Lung (tissue), 11 donors: ENCODE measurements at regions not wholly inside any gene's neighbourhood (a gene's known extent, or its start where the extent isn't known, plus 50 kb on each side); places are given as distances from the start of the nearest gene placed in this dataset.

Source experiments
- ATAC-seq: fragments of 200-7000 bp; cut with Tn5 transposase; one replicate; pipeline ENCODE4 v1.9.1; 2020; ENCODE audit warnings: moderate number of reproducible peaks; ENCODE audit not compliant: insufficient read depth, low FRiP score
- DNase-seq, 3 donors: peaks; one replicate each; pipeline ENCODE4 v3.0.0-alpha.2; 2013 to 2017
- H3K27ac ChIP-seq, 2 donors: one replicate each; pipeline ENCODE4 v1.5.1; 2013; ENCODE audit warnings: mild to moderate bottlenecking in 2 of 2, moderate library complexity in 2 of 2, control low read depth in 1 of 2, inconsistent platforms in 1 of 2, low read depth in 1 of 2, low read length in 1 of 2
- H3K27me3 ChIP-seq, 3 donors: one replicate each; pipeline ENCODE4 v1.5.1; 2013; ENCODE audit warnings: low read length in 2 of 3; ENCODE audit not compliant: control insufficient read depth in 3 of 3, insufficient read depth in 3 of 3
- H3K36me3 ChIP-seq, 4 donors: one replicate each; pipeline ENCODE4 v1.5.1; 2013; ENCODE audit warnings: low read length in 4 of 4, mild to moderate bottlenecking in 1 of 4, moderate library complexity in 1 of 4; ENCODE audit not compliant: control insufficient read depth in 4 of 4, insufficient read depth in 4 of 4
- H3K4me1 ChIP-seq, 5 donors: one replicate each; pipeline ENCODE4 v1.5.1; 2013; ENCODE audit warnings: low read length in 5 of 5, mild to moderate bottlenecking in 2 of 5, moderate library complexity in 1 of 5; ENCODE audit not compliant: control insufficient read depth in 5 of 5, insufficient read depth in 5 of 5
- H3K4me3 ChIP-seq: one replicate; pipeline ENCODE4 v1.5.1; 2013; ENCODE audit warnings: mild to moderate bottlenecking, control low read depth, moderate library complexity
- H3K9ac ChIP-seq, 2 donors: one replicate each; pipeline ENCODE4 v1.5.1; 2013; ENCODE audit warnings: low read length in 2 of 2, control low read depth in 1 of 2; ENCODE audit not compliant: insufficient read depth in 1 of 2
- H3K9me3 ChIP-seq, 4 donors: one replicate each; pipeline ENCODE4 v1.5.1; 2013; ENCODE audit warnings: low read length in 3 of 4, mild to moderate bottlenecking in 1 of 4, moderate library complexity in 1 of 4; ENCODE audit not compliant: control insufficient read depth in 4 of 4, insufficient read depth in 3 of 4
- CTCF ChIP-seq: IDR thresholded peaks from 2 replicates; pipeline ENCODE4 v1.5.1; 2012; ENCODE audit warnings: mild to moderate bottlenecking; ENCODE audit errors: control extremely low read depth, extremely low read depth
- WGBS, 2 donors: extraction: QIAGEN DNeasy Blood & Tissue Kit; methylation state at CpG; one replicate each; pipeline ENCODE4 v1.1.7; 2013; 5-methylcytosine and 5-hydroxymethylcytosine counted together
- donor health status: control.
- donor health status: control.
- donor health status: Bipolar disorder and iron deficiency.
- donor health status: healthy.
- donor health status: DM: yes; HTN: yes; CAD: no.

- H3K27ac ChIP-seq: no peak overlapping the region
- WGBS, 2 donors: 37 to 56% methylated on average over 3 of the region's 3 CpGs
These were observed 240.7 kb upstream of the PLEKHG7 start for GRCh38 chr12:92462049-92462448.

GRCh38 chr12:92459850-92460249 lies 242.9 kb upstream of the PLEKHG7 start:
- Histone ChIP-seq H3K4me3 (no peak overlapping the region), H3K27ac (no peak overlapping the region), H3K9ac (no peak overlapping the region), H3K9me3 (no peaks in the 10 kb centered on the region), H3K27me3 (no peaks in the 10 kb centered on the region), H3K36me3 (no peaks in the 10 kb centered on the region), H3K4me1 (no peaks in the 10 kb centered on the region)
- DNase-seq (no peak), ATAC-seq (no peak)
- TF ChIP-seq CTCF: no peak

More at GRCh38 chr12:92462049-92462448, 240.7 kb upstream of the PLEKHG7 start:
- H3K36me3 ChIP-seq: no peaks in the 10 kb centered on the region
- peak; percentile 51 for ATAC-seq
- no peak for DNase-seq
- peaks cover 0 to 12% (median 4%) of the 10 kb centered on the region in 5 donors for H3K4me1 ChIP-seq
- H3K9me3 ChIP-seq: no peaks in the 10 kb centered on the region
- no peak for TF ChIP-seq CTCF
- H3K9ac ChIP-seq: no peak overlapping the region
- no peak overlapping the region for H3K4me3 ChIP-seq
- H3K27me3 ChIP-seq: no peaks in the 10 kb centered on the region

- no peak for TF ChIP-seq CTCF
- no peaks in the 10 kb centered on the region for H3K9me3 ChIP-seq
- 98 to 99% methylated on average over 4 of the region's 4 CpGs for WGBS, 2 donors
- DNase-seq: no peak
- no peaks in the 10 kb centered on the region for H3K4me1 ChIP-seq
- H3K36me3 ChIP-seq: no peaks in the 10 kb centered on the region
- H3K27ac ChIP-seq: no peak overlapping the region
- no peak overlapping the region for H3K4me3 ChIP-seq
- ATAC-seq: no peak
- H3K27me3 ChIP-seq: no peaks in the 10 kb centered on the region
- H3K9ac ChIP-seq: no peak overlapping the region
These were observed 243.8 kb upstream of the PLEKHG7 start for GRCh38 chr12:92458996-92459395.

GRCh38 chr12:92457458-92458180 lies 245.2 kb upstream of the PLEKHG7 start:
- Histone ChIP-seq H3K27me3 (no peaks in the 10 kb centered on the region), H3K36me3 (no peaks in the 10 kb centered on the region), H3K9me3 (no peaks in the 10 kb centered on the region), H3K4me3 (no peak overlapping the region), H3K9ac (no peak overlapping the region), H3K4me1 (no peaks in the 10 kb centered on the region), H3K27ac (no peak overlapping the region)
- no peak for DNase-seq
- no peak for TF ChIP-seq CTCF
- no peak for ATAC-seq
- 61 to 74% methylated on average over 4 of the region's 4 CpGs for WGBS, 2 donors
